Karpas-422 (cell line): ENCODE measurements at regions not wholly inside any gene's neighbourhood (a gene's known extent, or its start where the extent isn't known, plus 50 kb on each side); places are given as distances from the start of the nearest gene placed in this dataset.
A peak's percentile ranks its signal among the peaks of the same experiment; 100 is the strongest.

ENCODE experiments used
- DNase-seq: peaks from one replicate; pipeline ENCODE4 v3.0.0-alpha.2; 2015
- H2AFZ ChIP-seq: fragments of 200-600 bp; sonication (generic); 2 replicates; pipeline ENCODE4 v1.6.1; 2014; ENCODE audit warnings: antibody characterized with exemption, low read length, mixed read lengths
- H3K27ac ChIP-seq: fragments of 200-600 bp; sonication (generic); 2 replicates; pipeline ENCODE4 v1.5.1; 2014; ENCODE audit warnings: mild to moderate bottlenecking, low read length, moderate library complexity
- H3K27me3 ChIP-seq: fragments of 200-600 bp; sonication (generic); 2 replicates; pipeline ENCODE4 v1.6.1; 2014; ENCODE audit warnings: low read length, mixed read lengths
- H3K36me3 ChIP-seq: fragments of 200-600 bp; sonication (generic); 2 replicates; pipeline ENCODE4 v1.6.1; 2014; ENCODE audit warnings: low read length, mixed read lengths; ENCODE audit not compliant: insufficient read depth
- H3K4me1 ChIP-seq: fragments of 200-600 bp; sonication (generic); 2 replicates; pipeline ENCODE4 v1.6.1; 2014; ENCODE audit warnings: mild to moderate bottlenecking, low read length, mixed read lengths
- H3K4me2 ChIP-seq: fragments of 200-600 bp; sonication (generic); 2 replicates; pipeline ENCODE4 v1.6.1; 2014; ENCODE audit warnings: low read length, low read depth, mild to moderate bottlenecking; ENCODE audit not compliant: poor library complexity, severe bottlenecking
- H3K4me3 ChIP-seq: fragments of 200-600 bp; sonication (generic); 2 replicates; pipeline ENCODE4 v1.5.1; 2014; ENCODE audit warnings: mild to moderate bottlenecking, antibody characterized with exemption, low read length, mixed read lengths
- H3K79me2 ChIP-seq: fragments of 200-600 bp; sonication (generic); 2 replicates; pipeline ENCODE4 v1.6.1; 2014; ENCODE audit warnings: mild to moderate bottlenecking, low read length, mixed read lengths
- H3K9ac ChIP-seq: fragments of 200-600 bp; sonication (generic); 2 replicates; pipeline ENCODE4 v1.6.0; 2014; ENCODE audit warnings: low read length
- H3K9me2 ChIP-seq: fragments of 200-600 bp; sonication (generic), shearing (Covaris generic); replicated peaks from 2 replicates; pipeline ENCODE4 v1.6.0; 2014; ENCODE audit warnings: mild to moderate bottlenecking, low read length, moderate library complexity; ENCODE audit not compliant: insufficient read depth
- H3K9me3 ChIP-seq: fragments of 300-700, 200-600 bp; sonication (generic); 2 replicates; pipeline ENCODE4 v1.6.1; 2014; ENCODE audit warnings: low read length, mixed read lengths
- H4K20me1 ChIP-seq: fragments of 200-600 bp; sonication (generic); 2 replicates; pipeline ENCODE4 v1.6.1; 2014; ENCODE audit warnings: mild to moderate bottlenecking, antibody characterized with exemption, low read length, low read depth; ENCODE audit not compliant: insufficient read depth

DNA sequence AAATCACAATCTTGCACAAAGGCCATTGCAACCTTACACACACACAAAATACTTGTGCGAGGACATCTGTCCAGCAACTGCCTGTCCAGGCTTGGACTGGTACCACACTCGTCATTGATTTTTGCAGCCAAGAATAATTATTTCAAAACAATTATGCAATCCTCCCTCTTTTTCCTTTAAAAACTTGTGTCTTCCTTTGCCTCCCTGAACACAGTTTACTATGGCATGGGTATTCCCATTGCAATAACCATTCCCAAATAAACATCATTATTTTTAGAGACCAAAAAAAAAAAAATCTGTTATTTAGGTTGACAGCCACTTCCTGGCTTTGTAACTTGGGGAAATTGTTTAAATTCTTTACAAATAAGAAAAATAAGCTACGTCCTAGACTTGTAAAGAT, 54.0 kb downstream of the C11orf91 start:
- Histone ChIP-seq H3K9ac (no peak overlapping the region), H2AFZ (no peak overlapping the region), H3K79me2 (no peaks in the 10 kb centered on the region), H3K4me1 (no peaks in the 10 kb centered on the region), H3K9me3 (no peaks in the 10 kb centered on the region), H3K9me2 (no peaks in the 10 kb centered on the region), H3K36me3 (no peaks in the 10 kb centered on the region), H3K27me3 (no peaks in the 10 kb centered on the region), H3K4me3 (no peak overlapping the region), H4K20me1 (no peaks in the 10 kb centered on the region), H3K4me2 (no peak overlapping the region), H3K27ac (no peak overlapping the region)
- DNase-seq: peak; percentile 12

DNA sequence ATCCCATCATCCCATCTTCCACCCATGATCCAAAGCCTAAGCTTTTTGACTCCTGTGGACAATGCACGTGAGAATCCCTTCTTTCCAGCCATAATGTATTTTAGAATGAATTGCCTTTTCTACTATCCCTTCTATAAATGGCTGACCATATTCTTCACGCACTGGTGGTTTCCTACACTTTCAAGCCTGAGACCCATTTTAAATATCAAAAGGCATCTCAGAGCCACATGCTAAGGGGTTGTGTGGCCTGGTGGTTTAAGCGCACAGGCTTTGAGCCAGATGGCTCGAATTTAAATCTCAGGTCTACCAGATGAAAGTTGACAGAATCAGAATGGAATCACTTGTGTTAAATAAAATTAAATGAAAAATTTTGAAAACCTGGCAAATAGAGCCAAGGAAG, 54.5 kb downstream of the C11orf91 start:
- DNase-seq: peak; percentile 1
- no peak overlapping the region for H2AFZ ChIP-seq
- H3K4me3 ChIP-seq: no peak overlapping the region
- H3K4me2 ChIP-seq: no peak overlapping the region
- H3K4me1 ChIP-seq: no peaks in the 10 kb centered on the region
- H3K9ac ChIP-seq: no peak overlapping the region
- no peaks in the 10 kb centered on the region for H3K79me2 ChIP-seq
- H3K27me3 ChIP-seq: no peaks in the 10 kb centered on the region
- H4K20me1 ChIP-seq: no peaks in the 10 kb centered on the region
- H3K36me3 ChIP-seq: no peaks in the 10 kb centered on the region
- no peaks in the 10 kb centered on the region for H3K9me2 ChIP-seq
- no peaks in the 10 kb centered on the region for H3K9me3 ChIP-seq
- H3K27ac ChIP-seq: no peak overlapping the region

- H3K9me3 ChIP-seq: no peaks in the 10 kb centered on the region
- no peaks in the 10 kb centered on the region for H3K79me2 ChIP-seq
- DNase-seq: peak; percentile 33
Observed at GRCh38 chr11:33645686-33646085, 54.9 kb downstream of the C11orf91 start.

GRCh38 chr11:33643167-33643824, 57.3 kb downstream of the C11orf91 start:
- no peaks in the 10 kb centered on the region for H3K27me3 ChIP-seq
- DNase-seq: peak; percentile 2
- H3K4me3 ChIP-seq: no peak overlapping the region
- H4K20me1 ChIP-seq: no peaks in the 10 kb centered on the region
- no peak overlapping the region for H3K4me2 ChIP-seq
- H3K4me1 ChIP-seq: no peaks in the 10 kb centered on the region
- no peak overlapping the region for H3K9ac ChIP-seq
- no peak overlapping the region for H2AFZ ChIP-seq
- H3K9me2 ChIP-seq: no peaks in the 10 kb centered on the region
- H3K27ac ChIP-seq: no peak overlapping the region
- no peaks in the 10 kb centered on the region for H3K36me3 ChIP-seq
- H3K79me2 ChIP-seq: no peaks in the 10 kb centered on the region
- no peaks in the 10 kb centered on the region for H3K9me3 ChIP-seq

More at GRCh38 chr11:33645686-33646085, 54.9 kb downstream of the C11orf91 start:
- no peak overlapping the region for H3K4me2 ChIP-seq
- no peak overlapping the region for H3K27ac ChIP-seq
- H3K27me3 ChIP-seq: no peaks in the 10 kb centered on the region
- no peaks in the 10 kb centered on the region for H4K20me1 ChIP-seq
- H3K4me3 ChIP-seq: no peak overlapping the region
- H3K4me1 ChIP-seq: no peaks in the 10 kb centered on the region
- H3K9me2 ChIP-seq: no peaks in the 10 kb centered on the region
- H2AFZ ChIP-seq: no peak overlapping the region
- H3K36me3 ChIP-seq: no peaks in the 10 kb centered on the region
- no peak overlapping the region for H3K9ac ChIP-seq

- H3K9ac ChIP-seq: no peak overlapping the region
- peak; percentile 4 for DNase-seq
- no peaks in the 10 kb centered on the region for H4K20me1 ChIP-seq
- H3K36me3 ChIP-seq: no peaks in the 10 kb centered on the region
- H3K27ac ChIP-seq: no peak overlapping the region
- no peak overlapping the region for H3K4me3 ChIP-seq
- H3K9me2 ChIP-seq: no peaks in the 10 kb centered on the region
- H3K79me2 ChIP-seq: no peaks in the 10 kb centered on the region
- H3K9me3 ChIP-seq: no peaks in the 10 kb centered on the region
- H3K4me2 ChIP-seq: no peak overlapping the region
- H2AFZ ChIP-seq: no peak overlapping the region
- H3K4me1 ChIP-seq: no peaks in the 10 kb centered on the region
- H3K27me3 ChIP-seq: no peaks in the 10 kb centered on the region
Observed at GRCh38 chr11:33642461-33643166, 58.0 kb downstream of the C11orf91 start.

GRCh38 chr11:33640730-33641371, 59.8 kb downstream of the C11orf91 start:
- no peak overlapping the region for H3K27ac ChIP-seq
- H3K9me2 ChIP-seq: no peaks in the 10 kb centered on the region
- no peak overlapping the region for H2AFZ ChIP-seq
- H3K79me2 ChIP-seq: no peaks in the 10 kb centered on the region
- DNase-seq: peak; percentile 10
- no peaks in the 10 kb centered on the region for H3K27me3 ChIP-seq
- no peaks in the 10 kb centered on the region for H3K36me3 ChIP-seq
- H3K9ac ChIP-seq: no peak overlapping the region
- H3K4me2 ChIP-seq: no peak overlapping the region
- no peak overlapping the region for H3K4me3 ChIP-seq
- H3K4me1 ChIP-seq: no peaks in the 10 kb centered on the region
- H3K9me3 ChIP-seq: no peaks in the 10 kb centered on the region
- H4K20me1 ChIP-seq: no peaks in the 10 kb centered on the region

- no peaks in the 10 kb centered on the region for H3K4me1 ChIP-seq
- no peak overlapping the region for H3K9ac ChIP-seq
- H3K27me3 ChIP-seq: no peaks in the 10 kb centered on the region
Observed at GRCh38 chr11:33638608-33639007, 62.0 kb downstream of the C11orf91 start.

DNA sequence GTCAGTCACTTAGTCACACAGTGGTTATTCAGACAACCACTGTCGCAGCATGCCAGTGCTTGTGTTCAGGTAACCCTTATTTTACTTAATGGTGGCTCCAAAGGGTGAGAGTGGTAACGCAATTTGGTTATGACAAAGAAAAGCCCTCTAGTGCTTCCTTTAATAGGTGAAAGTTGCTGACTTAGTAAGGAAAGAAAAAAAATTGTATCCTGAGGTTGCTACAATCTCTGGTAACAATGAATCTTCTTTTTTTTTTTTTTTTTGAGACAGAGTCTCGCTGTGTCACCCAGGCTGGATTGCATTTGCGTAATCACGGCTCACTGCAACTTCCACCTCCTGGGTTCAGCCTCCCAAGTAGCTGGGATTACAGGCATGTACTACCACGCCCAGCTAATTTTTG, 64.5 kb downstream of the C11orf91 start:
- Histone ChIP-seq H3K27me3 (no peaks in the 10 kb centered on the region), H3K9me2 (no peaks in the 10 kb centered on the region), H4K20me1 (no peaks in the 10 kb centered on the region), H3K4me1 (no peaks in the 10 kb centered on the region), H3K9me3 (no peaks in the 10 kb centered on the region), H3K4me2 (no peak overlapping the region), H3K36me3 (no peaks in the 10 kb centered on the region), H2AFZ (no peak overlapping the region), H3K79me2 (no peaks in the 10 kb centered on the region), H3K27ac (no peak overlapping the region), H3K9ac (no peak overlapping the region), H3K4me3 (no peak overlapping the region)
- DNase-seq: no peak

More at GRCh38 chr11:33638608-33639007, 62.0 kb downstream of the C11orf91 start:
- H3K9me3 ChIP-seq: no peaks in the 10 kb centered on the region
- H3K27ac ChIP-seq: no peak overlapping the region
- H4K20me1 ChIP-seq: no peaks in the 10 kb centered on the region
- H3K4me2 ChIP-seq: no peak overlapping the region
- no peaks in the 10 kb centered on the region for H3K9me2 ChIP-seq
- DNase-seq: peak; percentile 35
- H3K79me2 ChIP-seq: no peaks in the 10 kb centered on the region
- no peak overlapping the region for H3K4me3 ChIP-seq
- no peaks in the 10 kb centered on the region for H3K36me3 ChIP-seq
- no peak overlapping the region for H2AFZ ChIP-seq
